H9 (cell line): ENCODE measurements at regions not wholly inside any gene's neighbourhood (a gene's known extent, or its start where the extent isn't known, plus 50 kb on each side); places are given as distances from the start of the nearest gene placed in this dataset.

Experiments used
- DNase-seq: peaks from one replicate; pipeline ENCODE4 v3.0.0-alpha.2; 2017
- H2AFZ ChIP-seq: one replicate; pipeline ENCODE4 v1.6.1; 2013; ENCODE audit warnings: mild to moderate bottlenecking, low read length, control low read depth, moderate library complexity
- H2AK5ac ChIP-seq: 2 replicates; pipeline ENCODE4 v1.6.1; 2013; ENCODE audit warnings: low read length, control low read depth, mixed read lengths; ENCODE audit not compliant: insufficient read length
- H2BK120ac ChIP-seq: one replicate; pipeline ENCODE4 v1.6.1; 2013; ENCODE audit warnings: low read depth, mild to moderate bottlenecking, low read length, control low read depth, inconsistent platforms; ENCODE audit not compliant: poor library complexity, severe bottlenecking
- H2BK12ac ChIP-seq: 2 replicates; pipeline ENCODE4 v1.6.1; 2013; ENCODE audit warnings: low read length, control low read depth, mixed read lengths, low read depth; ENCODE audit not compliant: insufficient read length
- H2BK15ac ChIP-seq: 2 replicates; pipeline ENCODE4 v1.6.1; 2013; ENCODE audit warnings: low read depth, low read length, control low read depth
- H2BK20ac ChIP-seq: one replicate; pipeline ENCODE4 v1.6.1; 2013; ENCODE audit warnings: low read depth, mild to moderate bottlenecking, low read length, control low read depth, inconsistent platforms; ENCODE audit not compliant: poor library complexity, severe bottlenecking
- H2BK5ac ChIP-seq: 2 replicates; pipeline ENCODE4 v1.6.1; 2013; ENCODE audit warnings: low read length, control low read depth, mixed read lengths; ENCODE audit not compliant: insufficient read length
- H3K14ac ChIP-seq: 2 replicates; pipeline ENCODE4 v1.6.1; 2013; ENCODE audit warnings: low read length, control low read depth; ENCODE audit not compliant: insufficient read depth
- H3K18ac ChIP-seq: 2 replicates; pipeline ENCODE4 v1.6.1; 2013; ENCODE audit warnings: low read depth, mild to moderate bottlenecking, mixed read lengths, low read length, control low read depth; ENCODE audit not compliant: insufficient read length
- H3K23ac ChIP-seq: 2 replicates; pipeline ENCODE4 v1.6.1; 2013; ENCODE audit warnings: low read length, control low read depth, mixed read lengths, low read depth; ENCODE audit not compliant: insufficient read length
- H3K23me2 ChIP-seq: 2 replicates; pipeline ENCODE4 v1.6.1; 2013; ENCODE audit warnings: low read depth, mild to moderate bottlenecking, mixed read lengths, low read length, control low read depth; ENCODE audit not compliant: insufficient read length, poor library complexity, severe bottlenecking
- H3K27ac ChIP-seq: 2 replicates; pipeline ENCODE4 v1.5.1; 2013; ENCODE audit warnings: low read length, control low read depth, mixed read lengths, low read depth; ENCODE audit not compliant: insufficient read length
- H3K27me3 ChIP-seq: 2 replicates; pipeline ENCODE4 v1.6.1; 2013; ENCODE audit warnings: low read length, control low read depth, inconsistent platforms; ENCODE audit not compliant: insufficient read depth
- H3K4ac ChIP-seq: 2 replicates; pipeline ENCODE4 v1.6.1; 2013; ENCODE audit warnings: low read depth, mild to moderate bottlenecking, control low read depth, inconsistent platforms, low read length, moderate library complexity
- H3K4me1 ChIP-seq: 2 replicates; pipeline ENCODE4 v1.6.1; 2013; ENCODE audit warnings: low read length, control low read depth, inconsistent platforms; ENCODE audit not compliant: insufficient read depth
- H3K4me2 ChIP-seq: 2 replicates; pipeline ENCODE4 v1.6.1; 2013; ENCODE audit warnings: low read length, control low read depth, mixed read lengths; ENCODE audit not compliant: insufficient read length, insufficient read depth
- H3K56ac ChIP-seq: 2 replicates; pipeline ENCODE4 v1.6.1; 2013; ENCODE audit warnings: low read depth, mild to moderate bottlenecking, mixed read lengths, low read length, control low read depth; ENCODE audit not compliant: insufficient read length
- H3K79me1 ChIP-seq: 2 replicates; pipeline ENCODE4 v1.6.1; 2013; ENCODE audit warnings: low read depth, mild to moderate bottlenecking, moderate library complexity, low read length, control low read depth, inconsistent platforms; ENCODE audit not compliant: insufficient read depth, poor library complexity, severe bottlenecking
- H3K79me2 ChIP-seq: 2 replicates; pipeline ENCODE4 v1.6.1; 2013; ENCODE audit warnings: low read length, control low read depth, inconsistent platforms; ENCODE audit not compliant: insufficient read depth
- H3K9ac ChIP-seq: 2 replicates; pipeline ENCODE4 v1.6.1; 2013; ENCODE audit warnings: low read length, control low read depth, mixed read lengths; ENCODE audit not compliant: insufficient read length; ENCODE audit errors: extremely low read depth
- H3K9me3 ChIP-seq: one replicate; pipeline ENCODE4 v1.6.1; 2013; ENCODE audit warnings: low read depth, low read length, inconsistent platforms; ENCODE audit not compliant: control insufficient read depth
- H3T11ph ChIP-seq: one replicate; pipeline ENCODE4 v1.6.1; 2013; ENCODE audit warnings: mild to moderate bottlenecking, low read length, control low read depth, inconsistent platforms
- H4K20me1 ChIP-seq: one replicate; pipeline ENCODE4 v1.6.1; 2013; ENCODE audit not compliant: control insufficient read depth, insufficient read length, insufficient read depth
- H4K5ac ChIP-seq: 2 replicates; pipeline ENCODE4 v1.6.1; 2013; ENCODE audit warnings: low read depth, mild to moderate bottlenecking, mixed read lengths, low read length, control low read depth; ENCODE audit not compliant: insufficient read length
- H4K8ac ChIP-seq: replicated peaks from 2 replicates; pipeline ENCODE4 v1.6.1; 2013; ENCODE audit warnings: low read length, control low read depth, mixed read lengths, low read depth; ENCODE audit not compliant: insufficient read length
- H4K91ac ChIP-seq: 2 replicates; pipeline ENCODE4 v1.6.1; 2013; ENCODE audit warnings: low read depth, mild to moderate bottlenecking, moderate library complexity, mixed read lengths, low read length, control low read depth; ENCODE audit not compliant: insufficient read length
- H3K27ac Mint-ChIP-seq, 3 experiments: 2 replicates in 2 of 3; 3 replicates in 1 of 3; pipeline ENCODE4 v1.8.0; 2020 to 2021; ENCODE audit warnings: mixed read lengths in 3 of 3, mild to moderate bottlenecking in 1 of 3, moderate library complexity in 1 of 3
- H3K27me3 Mint-ChIP-seq: 2 replicates; pipeline ENCODE4 v1.8.0; 2021; ENCODE audit warnings: low read depth, mild to moderate bottlenecking, moderate library complexity, mixed read lengths
- H3K36me3 Mint-ChIP-seq, 3 experiments: 2 replicates in 2 of 3; 3 replicates in 1 of 3; pipeline ENCODE4 v1.8.0; 2020 to 2021; ENCODE audit warnings: low read depth in 3 of 3, mixed read lengths in 3 of 3; ENCODE audit not compliant: insufficient read depth in 1 of 3
- H3K4me1 Mint-ChIP-seq, 2 experiments: 2 replicates each; pipeline ENCODE4 v1.8.0; 2020; ENCODE audit warnings: mixed read lengths in 2 of 2
- H3K4me3 Mint-ChIP-seq, 2 experiments: 2 replicates in 1 of 2; 3 replicates in 1 of 2; pipeline ENCODE4 v1.8.0; 2020 to 2021; ENCODE audit warnings: mild to moderate bottlenecking in 2 of 2, mixed read lengths in 2 of 2, moderate library complexity in 1 of 2
- H3K9me3 Mint-ChIP-seq, 2 experiments: 2 replicates in 1 of 2; 3 replicates in 1 of 2; pipeline ENCODE4 v1.8.0; 2020; ENCODE audit warnings: mild to moderate bottlenecking in 2 of 2, mixed read lengths in 2 of 2, moderate library complexity in 1 of 2
- WGBS: extraction: QIAGEN DNeasy Blood & Tissue Kit; methylation state at CpG from one replicate; pipeline ENCODE4 v1.1.7; 2013; ENCODE audit warnings: missing lambda C conversion rate, low lambda C conversion rate, mixed read lengths; ENCODE audit not compliant: insufficient read length; ENCODE audit errors: extremely low coverage; 5-methylcytosine and 5-hydroxymethylcytosine counted together
- TF ChIP-seq, protein P1 (sequence below): fragments of 200-600 bp; sonication (generic); conservative IDR thresholded peaks from 3 replicates; pipeline ENCODE4 v1.8.0; 2021; ENCODE audit warnings: antibody characterized with exemption, mild to moderate bottlenecking

DNA sequence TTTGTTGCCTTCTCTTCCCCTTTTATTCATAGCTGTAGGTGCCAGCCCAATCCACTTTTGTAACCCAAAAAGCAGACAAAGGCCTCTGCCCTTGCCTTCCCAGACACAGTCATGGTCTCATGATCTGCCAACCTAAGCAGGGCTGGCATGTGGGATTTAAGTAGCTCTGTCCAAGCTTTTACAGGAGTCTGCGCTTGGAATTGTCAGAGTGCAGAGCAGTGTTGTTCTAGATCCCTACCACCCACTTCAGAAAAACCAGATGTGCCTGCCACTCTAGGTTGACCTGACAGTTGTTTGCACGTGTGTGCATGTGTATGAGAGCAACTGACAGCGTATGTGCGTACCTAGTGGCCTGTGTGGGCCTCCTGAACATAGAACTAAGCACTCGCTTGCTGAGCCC is 87.8 kb upstream of the SPRY4 start:
- H3K4me2 ChIP-seq = no peak overlapping the region
- H3K9me3 Mint-ChIP-seq = peaks cover 2 to 3% of the 10 kb centered on the region in 2 experiments; a peak in 2 of 5 replicates

More for the DNA sequence above, 87.8 kb upstream of the SPRY4 start:
- H3K4ac ChIP-seq = no peak overlapping the region
- no peak overlapping the region for H3K9ac ChIP-seq
- no peaks in the 10 kb centered on the region for H3K4me1 ChIP-seq
- H4K91ac ChIP-seq = no peak overlapping the region
- no peak overlapping the region for H3T11ph ChIP-seq
- peak overlapping the region; percentile 70 for H4K8ac ChIP-seq
- no peak overlapping the region for H2AK5ac ChIP-seq
- no peak overlapping the region for H3K56ac ChIP-seq
- H4K5ac ChIP-seq = no peak overlapping the region
- H3K14ac ChIP-seq = no peak overlapping the region; the same call in 1 of the 2 replicates
- no peaks in the 10 kb centered on the region for H4K20me1 ChIP-seq
- H3K27me3 ChIP-seq = no peaks in the 10 kb centered on the region
- no peak overlapping the region for H2AFZ ChIP-seq
- no peaks in the 10 kb centered on the region for H3K9me3 ChIP-seq
- H2BK120ac ChIP-seq = no peak overlapping the region
- Mint-ChIP-seq H3K36me3 (peaks cover 0 to 4% (median 0%) of the 10 kb centered on the region in 3 experiments; a peak in 1 of 7 replicates), H3K27ac (no peak overlapping the region; a peak in 1 of 7 replicates), H3K4me3 (no peak overlapping the region), H3K4me1 (peaks cover 4 to 8% of the 10 kb centered on the region in 2 experiments; a peak in 2 of 4 replicates), H3K27me3 (no peaks in the 10 kb centered on the region)
- TF ChIP-seq, protein P1, sequence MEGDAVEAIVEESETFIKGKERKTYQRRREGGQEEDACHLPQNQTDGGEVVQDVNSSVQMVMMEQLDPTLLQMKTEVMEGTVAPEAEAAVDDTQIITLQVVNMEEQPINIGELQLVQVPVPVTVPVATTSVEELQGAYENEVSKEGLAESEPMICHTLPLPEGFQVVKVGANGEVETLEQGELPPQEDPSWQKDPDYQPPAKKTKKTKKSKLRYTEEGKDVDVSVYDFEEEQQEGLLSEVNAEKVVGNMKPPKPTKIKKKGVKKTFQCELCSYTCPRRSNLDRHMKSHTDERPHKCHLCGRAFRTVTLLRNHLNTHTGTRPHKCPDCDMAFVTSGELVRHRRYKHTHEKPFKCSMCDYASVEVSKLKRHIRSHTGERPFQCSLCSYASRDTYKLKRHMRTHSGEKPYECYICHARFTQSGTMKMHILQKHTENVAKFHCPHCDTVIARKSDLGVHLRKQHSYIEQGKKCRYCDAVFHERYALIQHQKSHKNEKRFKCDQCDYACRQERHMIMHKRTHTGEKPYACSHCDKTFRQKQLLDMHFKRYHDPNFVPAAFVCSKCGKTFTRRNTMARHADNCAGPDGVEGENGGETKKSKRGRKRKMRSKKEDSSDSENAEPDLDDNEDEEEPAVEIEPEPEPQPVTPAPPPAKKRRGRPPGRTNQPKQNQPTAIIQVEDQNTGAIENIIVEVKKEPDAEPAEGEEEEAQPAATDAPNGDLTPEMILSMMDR = no peak
- H3K18ac ChIP-seq = no peak overlapping the region
- no peak overlapping the region for H2BK12ac ChIP-seq
- no peaks in the 10 kb centered on the region for H3K79me1 ChIP-seq
- no peak for DNase-seq
- H3K79me2 ChIP-seq = no peaks in the 10 kb centered on the region
- no peak overlapping the region for H3K23ac ChIP-seq
- no peaks in the 10 kb centered on the region for H3K23me2 ChIP-seq
- no CpG with 5 or more reads among the region's 5 CpGs for WGBS
- H2BK5ac ChIP-seq = no peak overlapping the region
- H2BK15ac ChIP-seq = no peak overlapping the region
- H2BK20ac ChIP-seq = no peak overlapping the region
- H3K27ac ChIP-seq = no peak overlapping the region
